Right cardiac atrium (tissue), 5 donors: ENCODE measurements at regions not wholly inside any gene's neighbourhood (a gene's known extent, or its start where the extent isn't known, plus 50 kb on each side); places are given as distances from the start of the nearest gene placed in this dataset.

Source experiments
- ATAC-seq, 2 donors: fragments of 200-7000 bp; cut with Tn5 transposase; one replicate each; pipeline versions ENCODE4 v1.8.0 to v1.9.1; 2020; ENCODE audit warnings: moderate library complexity in 2 of 2, mild to moderate bottlenecking in 1 of 2
- DNase-seq, 3 donors: peaks; one replicate each; pipeline ENCODE4 v3.0.0-alpha.2; 2020
- H3K27ac ChIP-seq: one replicate; pipeline ENCODE4 v1.5.1; 2013; ENCODE audit warnings: mild to moderate bottlenecking, low read length, control low read depth, moderate library complexity
- H3K27me3 ChIP-seq: one replicate; pipeline ENCODE4 v1.6.1; 2013; ENCODE audit not compliant: control insufficient read depth, insufficient read depth
- H3K4me1 ChIP-seq: one replicate; pipeline ENCODE4 v1.6.1; 2013; ENCODE audit warnings: low read length; ENCODE audit not compliant: control insufficient read depth, insufficient read depth
- H3K4me3 ChIP-seq: one replicate; pipeline ENCODE4 v1.5.1; 2013; ENCODE audit warnings: low read length, control low read depth
- H3K9me3 ChIP-seq: one replicate; pipeline ENCODE4 v1.6.1; 2013; ENCODE audit warnings: low read length; ENCODE audit not compliant: control insufficient read depth
- WGBS: extraction: QIAGEN DNeasy Blood & Tissue Kit; methylation state at CpG from one replicate; pipeline ENCODE4 v1.1.7; 2013; 5-methylcytosine and 5-hydroxymethylcytosine counted together
- intact Hi-C, 4 donors: fragments of 100-400 bp; cut with DNase I; formaldehyde crosslinking; loops; one replicate each; pipeline versions ENCODE4 v1.11.0 to v1.14.0; 2022 to 2023
- donor health status: healthy with polysubstance abuse.
- donor health status: DM: no; HTN: yes; CAD: no.
- donor health status: DM: no; HTN: no; CAD: no.
- donor health status: DM: no; HTN: yes; CAD: no; lungs with severe emphysema.
- donor health status: DM: yes; HTN: yes; CAD: no.

DNA sequence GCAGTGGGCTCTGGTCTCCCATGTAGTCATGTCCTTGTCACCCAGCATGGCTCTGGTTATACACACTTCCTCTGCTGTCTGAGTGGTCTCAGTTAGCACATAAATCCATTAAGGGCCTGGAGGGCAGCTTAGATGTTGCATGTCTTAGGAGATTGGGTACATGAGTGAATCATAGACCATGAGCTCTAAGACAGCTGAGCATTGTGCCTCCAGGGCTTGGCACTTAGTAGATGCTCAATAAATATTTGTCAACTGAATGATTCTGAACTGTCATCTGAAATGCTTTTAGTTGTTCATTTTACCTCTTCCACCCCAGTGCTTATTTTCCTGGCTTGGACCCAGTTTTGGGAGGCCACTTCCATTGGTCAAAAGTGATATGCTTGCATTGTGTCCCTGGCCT lies 135.6 kb downstream of the BOD1 start:
- H3K27ac ChIP-seq = no peak overlapping the region
- H3K9me3 ChIP-seq = no peaks in the 10 kb centered on the region
- H3K27me3 ChIP-seq = no peaks in the 10 kb centered on the region
- no peak overlapping the region for H3K4me3 ChIP-seq
- no peaks in the 10 kb centered on the region for H3K4me1 ChIP-seq
- intact Hi-C loops = no loop called here
- DNase-seq (no peak), ATAC-seq (no peak)

DNA sequence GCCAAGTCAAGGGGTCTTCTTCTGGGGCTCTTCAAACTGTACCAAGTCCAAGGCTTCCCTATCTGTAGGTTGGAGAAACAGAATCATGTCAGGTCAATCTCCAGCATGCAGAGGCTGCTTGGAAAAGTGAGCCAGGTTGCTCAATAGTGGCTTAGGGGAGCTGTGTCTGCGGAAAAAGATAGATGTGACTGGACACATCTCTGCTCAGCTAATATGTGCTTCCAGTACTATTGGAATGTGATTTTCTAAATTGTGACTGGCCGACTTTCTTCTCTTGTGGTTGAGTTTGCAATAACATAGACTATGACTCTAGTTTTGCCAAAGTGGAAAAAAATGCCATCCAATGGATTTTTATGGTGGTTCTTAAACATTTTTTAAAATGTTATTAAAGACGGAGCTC lies 136.7 kb downstream of the BOD1 start:
- ATAC-seq (no peak), DNase-seq (no peak)
- H3K9me3 ChIP-seq = no peaks in the 10 kb centered on the region
- 78% methylated on average over 3 of the region's 3 CpGs for WGBS
- no peak overlapping the region for H3K27ac ChIP-seq
- no peak overlapping the region for H3K4me3 ChIP-seq
- intact Hi-C loops = no loop called here
- H3K27me3 ChIP-seq = no peaks in the 10 kb centered on the region
- H3K4me1 ChIP-seq = no peaks in the 10 kb centered on the region

DNA sequence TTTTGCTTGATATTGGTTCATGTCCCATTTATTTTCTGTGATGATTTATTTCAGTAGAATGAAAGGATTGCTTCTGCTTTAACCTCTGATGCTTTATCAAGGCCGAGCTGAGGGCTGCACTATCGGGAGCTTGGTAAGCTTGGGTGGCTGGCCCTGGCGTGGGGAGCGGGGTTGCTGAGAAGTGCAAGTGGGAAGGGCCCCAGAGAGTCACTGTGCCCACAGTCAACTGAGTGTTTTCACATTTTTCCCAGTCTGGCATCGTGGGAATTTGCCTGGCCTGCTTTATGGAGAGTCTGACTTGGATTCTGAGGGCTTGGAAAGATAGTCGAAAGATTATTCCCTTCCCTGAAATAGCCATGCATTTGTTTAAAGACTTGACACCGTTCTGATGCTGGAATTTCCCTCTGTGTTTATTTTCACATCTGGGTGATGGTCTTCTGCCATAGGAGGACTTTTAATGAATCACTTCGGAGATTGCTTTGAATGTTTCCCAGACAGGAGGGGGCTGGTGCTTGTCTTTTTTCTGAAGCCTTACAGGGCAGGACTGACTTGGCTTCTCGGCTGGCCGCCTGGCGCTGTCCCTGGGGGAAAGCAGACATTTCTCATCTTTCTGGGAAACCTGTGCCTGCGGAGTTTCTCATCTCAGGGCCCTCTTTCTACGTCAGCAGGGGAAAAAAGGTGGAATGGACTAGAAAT lies 139.0 kb downstream of the BOD1 start:
- no peak overlapping the region for H3K27ac ChIP-seq
- H3K4me3 ChIP-seq = no peak overlapping the region
- peaks cover 5% of the 10 kb centered on the region for H3K4me1 ChIP-seq
- WGBS = 49% methylated on average over 13 of the region's 13 CpGs
- ATAC-seq = no peak
- H3K27me3 ChIP-seq = no peaks in the 10 kb centered on the region
- no peaks in the 10 kb centered on the region for H3K9me3 ChIP-seq
- DNase-seq = peak in 1 of 3 donors; percentile 64
- intact Hi-C loops = no loop called here

DNA sequence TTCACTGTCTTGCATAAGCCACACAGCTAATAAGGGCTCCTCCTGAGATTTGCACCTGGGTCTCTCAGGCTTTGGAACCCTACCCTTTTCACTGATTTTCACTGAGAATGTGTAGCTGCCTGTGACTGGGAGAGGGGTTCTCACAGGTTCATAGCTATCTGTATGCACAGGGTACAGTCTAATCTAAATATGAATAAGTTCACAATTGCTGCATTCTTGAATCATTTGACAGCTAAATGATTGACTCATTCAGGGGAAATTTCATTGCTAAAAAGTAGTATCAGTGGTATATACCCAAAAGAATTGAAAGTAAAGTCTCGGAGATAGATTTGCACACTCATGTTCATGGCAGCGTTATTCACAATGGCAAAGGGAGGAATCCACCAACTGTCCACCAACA lies 140.7 kb downstream of the BOD1 start:
- intact Hi-C loops = no loop called here
- 91% methylated on average over 2 of the region's 2 CpGs for WGBS
- DNase-seq (no peak), ATAC-seq (no peak)
- no peak overlapping the region for H3K4me3 ChIP-seq
- no peaks in the 10 kb centered on the region for H3K27me3 ChIP-seq
- H3K4me1 ChIP-seq = peaks cover 8% of the 10 kb centered on the region
- H3K9me3 ChIP-seq = no peaks in the 10 kb centered on the region
- no peak overlapping the region for H3K27ac ChIP-seq

DNA sequence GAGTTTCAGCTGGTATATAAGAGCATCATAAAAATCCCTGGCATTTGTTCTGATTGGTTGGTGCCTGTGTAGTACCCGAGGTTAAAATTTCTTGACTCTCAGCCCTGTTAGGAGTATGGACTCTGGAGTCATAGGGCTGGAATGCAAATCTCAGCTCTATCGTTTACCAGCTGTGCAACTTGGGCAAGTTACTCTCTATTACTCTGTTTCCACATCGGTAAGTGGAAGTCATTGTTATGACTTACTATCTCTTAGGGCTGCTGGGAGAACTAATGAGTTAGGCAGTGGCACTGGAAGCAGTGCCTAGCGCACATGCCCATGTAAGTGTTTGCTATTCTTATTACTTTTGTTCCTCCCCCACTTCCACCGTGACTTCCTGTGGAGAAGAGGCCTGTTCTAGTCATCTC lies 141.6 kb downstream of the BOD1 start:
- DNase-seq (no peak), ATAC-seq (no peak)
- intact Hi-C loops = no loop called here
- 51% methylated on average over 5 of the region's 5 CpGs for WGBS
- Histone ChIP-seq H3K4me3 (no peak overlapping the region), H3K9me3 (no peaks in the 10 kb centered on the region), H3K27me3 (no peaks in the 10 kb centered on the region), H3K4me1 (peaks cover 8% of the 10 kb centered on the region), H3K27ac (no peak overlapping the region)

DNA sequence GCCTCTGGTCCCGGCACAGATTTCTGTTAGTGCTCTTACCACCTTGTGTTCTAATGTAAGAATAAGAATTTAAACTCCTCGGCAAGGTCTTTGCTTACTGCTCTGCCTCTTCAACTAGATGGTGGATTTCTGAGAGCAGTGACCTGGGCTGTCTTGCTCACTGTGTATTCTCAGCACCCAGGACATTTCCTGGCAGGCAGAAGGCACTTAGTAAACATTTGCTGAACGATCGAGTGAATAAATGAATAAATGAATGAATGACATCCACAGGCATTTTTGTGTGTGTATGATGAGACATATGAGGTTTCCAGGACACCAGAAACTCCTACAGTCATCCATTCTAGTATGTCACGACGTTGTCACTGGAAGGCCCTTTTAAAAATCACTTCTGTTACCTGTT lies 143.2 kb downstream of the BOD1 start:
- H3K4me3 ChIP-seq = no peak overlapping the region
- WGBS = 68% methylated on average over 6 of the region's 6 CpGs
- no peak for DNase-seq
- no peak for ATAC-seq
- no peaks in the 10 kb centered on the region for H3K9me3 ChIP-seq
- intact Hi-C loops = no loop called here
- H3K27ac ChIP-seq = peak overlapping the region; percentile 97
- H3K4me1 ChIP-seq = peaks cover 8% of the 10 kb centered on the region
- no peaks in the 10 kb centered on the region for H3K27me3 ChIP-seq

DNA sequence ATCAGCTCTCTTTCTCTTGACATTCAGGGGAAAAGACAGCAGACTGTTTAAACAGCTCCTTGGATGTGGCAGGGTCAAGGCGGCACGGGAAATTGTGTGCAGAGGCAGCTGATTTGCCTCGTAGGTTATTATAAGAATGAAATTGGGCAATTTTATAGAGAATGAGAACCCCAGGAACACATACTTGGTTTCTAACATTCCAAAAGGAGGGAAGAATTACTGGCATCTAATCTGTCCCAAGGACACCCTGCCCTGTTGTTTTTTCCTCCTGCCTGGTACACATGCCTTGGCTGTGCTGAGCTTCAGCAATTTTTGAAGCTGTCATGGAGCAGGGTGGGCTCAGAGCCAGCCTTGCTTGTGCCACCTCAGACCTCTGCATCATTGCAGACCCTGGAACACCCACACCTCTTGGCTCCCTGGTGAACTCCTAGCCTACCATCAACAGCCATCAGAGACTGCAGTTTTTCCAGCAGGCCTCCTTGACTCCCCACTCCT lies 143.6 kb downstream of the BOD1 start:
- Histone ChIP-seq H3K4me1 (peaks cover 11% of the 10 kb centered on the region), H3K9me3 (no peaks in the 10 kb centered on the region), H3K27me3 (no peaks in the 10 kb centered on the region), H3K27ac (peak overlapping the region; percentile 97), H3K4me3 (no peak overlapping the region)
- peak; percentile 48 to 60 for ATAC-seq
- DNase-seq = peak; percentile 35 to 72 (median 71)
- intact Hi-C loops = no loop called here
- 54% methylated on average over 3 of the region's 3 CpGs for WGBS

DNA sequence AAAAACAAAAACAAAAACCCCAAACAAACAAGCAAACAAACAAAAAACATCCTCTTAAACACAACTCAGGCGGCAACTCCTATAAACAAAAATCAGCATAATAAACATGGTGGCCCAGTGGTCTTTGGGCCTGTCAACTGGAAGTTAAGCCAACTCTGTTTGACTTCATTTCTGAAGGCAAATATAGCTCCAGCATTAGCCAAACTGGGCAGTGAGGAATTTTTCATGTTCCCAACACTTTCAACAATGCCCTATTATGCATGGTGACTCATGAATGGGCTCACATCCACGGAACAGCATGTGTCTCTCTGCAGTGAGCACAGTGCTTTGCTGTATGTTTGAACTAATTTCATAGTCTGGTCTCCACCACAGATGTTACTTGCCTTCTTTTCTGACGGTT lies 143.9 kb upstream of the STC2 start:
- peak; percentile 95 to 96 for ATAC-seq
- intact Hi-C loops = no loop called here
- DNase-seq = peak; percentile 65 to 86 (median 80)
- H3K27me3 ChIP-seq = no peaks in the 10 kb centered on the region
- WGBS = 41% methylated on average over 3 of the region's 3 CpGs
- peak overlapping the region; percentile 97 for H3K27ac ChIP-seq
- H3K4me3 ChIP-seq = no peak overlapping the region
- H3K4me1 ChIP-seq = peaks cover 11% of the 10 kb centered on the region
- no peaks in the 10 kb centered on the region for H3K9me3 ChIP-seq

DNA sequence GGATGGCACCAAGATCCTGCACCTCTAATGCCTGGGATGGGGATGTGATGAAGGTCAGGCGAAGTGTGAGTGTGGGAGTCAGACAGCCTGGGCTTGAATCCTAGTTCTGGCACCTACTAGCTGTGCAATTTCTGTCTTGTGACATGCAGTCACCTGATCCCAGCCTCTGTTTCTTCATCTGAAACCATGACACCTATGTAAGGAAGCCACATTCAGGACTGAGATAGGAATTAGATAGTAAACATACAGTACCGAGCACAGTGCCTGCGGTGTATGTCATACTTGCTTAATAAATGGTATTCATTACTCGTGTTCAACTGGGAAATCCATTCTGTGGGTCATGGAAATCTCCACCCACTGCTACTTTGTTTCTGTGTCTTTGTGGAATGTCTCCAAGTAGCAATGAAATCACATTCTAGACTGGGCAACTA lies 140.6 kb upstream of the STC2 start:
- H3K4me3 ChIP-seq = no peak overlapping the region
- WGBS = 64% methylated on average over 4 of the region's 4 CpGs
- H3K27ac ChIP-seq = peak overlapping the region; percentile 11
- no peaks in the 10 kb centered on the region for H3K9me3 ChIP-seq
- ATAC-seq = peak in 1 of 2 donors; percentile 8
- peaks cover 11% of the 10 kb centered on the region for H3K4me1 ChIP-seq
- DNase-seq = no peak
- intact Hi-C loops = no loop called here
- H3K27me3 ChIP-seq = no peaks in the 10 kb centered on the region

DNA sequence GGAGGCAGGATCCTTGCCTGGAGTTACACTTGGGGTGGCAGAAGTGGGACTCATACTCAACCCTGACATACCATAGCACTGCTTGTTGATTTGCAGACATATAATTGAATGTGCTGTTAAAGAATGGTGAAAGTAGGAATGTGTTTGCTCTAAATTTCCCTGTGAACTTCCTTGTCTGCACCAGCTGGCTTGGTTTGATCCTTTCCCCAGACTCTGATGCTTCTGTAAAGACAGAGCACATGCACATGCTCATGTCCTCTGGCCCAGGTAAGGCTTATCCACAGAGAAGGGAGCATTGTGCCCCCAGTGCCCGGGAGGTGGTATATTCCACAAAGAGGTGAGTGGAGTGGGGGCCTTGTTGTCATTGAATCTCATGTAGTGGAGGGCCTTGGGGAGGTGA lies 138.0 kb upstream of the STC2 start:
- H3K4me3 ChIP-seq = no peak overlapping the region
- DNase-seq = no peak
- no peak overlapping the region for H3K27ac ChIP-seq
- H3K4me1 ChIP-seq = peaks cover 3% of the 10 kb centered on the region
- intact Hi-C loops = no loop called here
- WGBS = 80% methylated on average over 1 of the region's 1 CpG
- H3K9me3 ChIP-seq = no peaks in the 10 kb centered on the region
- no peak for ATAC-seq
- H3K27me3 ChIP-seq = no peaks in the 10 kb centered on the region

DNA sequence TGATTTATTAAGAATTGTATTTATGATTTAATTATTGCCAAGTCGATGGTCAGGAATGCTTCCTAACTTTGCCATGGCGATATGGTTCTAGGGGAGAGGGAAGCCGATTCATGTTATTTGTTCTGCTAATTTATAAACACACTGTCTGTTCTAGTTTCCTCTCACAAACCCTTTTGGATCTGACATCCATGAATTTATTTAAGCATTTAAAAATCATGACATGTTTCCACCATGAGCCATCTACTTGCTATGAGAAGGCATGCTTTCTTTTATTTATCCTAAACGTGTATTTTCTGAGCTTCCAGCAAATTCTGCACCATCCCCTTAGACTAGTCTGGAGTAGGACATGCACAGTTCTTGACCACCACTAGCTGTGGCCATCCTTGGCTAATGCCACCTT lies 136.6 kb upstream of the STC2 start:
- Histone ChIP-seq H3K27ac (no peak overlapping the region), H3K27me3 (no peaks in the 10 kb centered on the region), H3K9me3 (no peaks in the 10 kb centered on the region), H3K4me1 (peaks cover 3% of the 10 kb centered on the region), H3K4me3 (no peak overlapping the region)
- WGBS = 84% methylated on average over 4 of the region's 4 CpGs
- DNase-seq (no peak), ATAC-seq (no peak)
- intact Hi-C loops = no loop called here

DNA sequence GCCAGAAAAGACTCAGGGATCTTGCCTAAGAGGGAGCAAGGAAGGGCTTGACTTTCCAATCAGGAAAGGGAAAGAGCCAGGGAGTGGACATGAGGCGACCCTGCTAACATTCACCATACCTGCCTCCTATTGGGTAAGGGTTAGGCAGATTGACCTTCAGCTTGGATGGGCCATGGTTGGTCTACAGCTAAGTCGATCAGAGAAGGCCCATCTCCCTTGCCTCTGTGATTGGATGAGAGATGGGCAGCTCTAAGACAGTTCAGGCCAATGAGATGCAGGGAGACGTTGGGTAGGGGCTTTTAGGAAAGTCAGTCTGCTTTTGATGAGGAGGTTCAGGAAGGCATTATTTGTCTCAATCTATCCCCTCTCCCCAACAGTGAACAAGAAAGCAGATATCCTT lies 135.0 kb upstream of the STC2 start:
- Histone ChIP-seq H3K4me1 (peaks cover 2% of the 10 kb centered on the region), H3K27ac (no peak overlapping the region), H3K27me3 (no peaks in the 10 kb centered on the region), H3K4me3 (no peak overlapping the region), H3K9me3 (no peaks in the 10 kb centered on the region)
- intact Hi-C loops = no loop called here
- ATAC-seq = no peak
- 75% methylated on average over 3 of the region's 3 CpGs for WGBS
- DNase-seq = no peak
